Upper lobe of right lung (tissue), 1 donor: ENCODE measurements at regions not wholly inside any gene's neighbourhood (a gene's known extent, or its start where the extent isn't known, plus 50 kb on each side); places are given as distances from the start of the nearest gene placed in this dataset.

Source experiments
- ATAC-seq: fragments of 200-7000 bp; cut with Tn5 transposase; one replicate; pipeline ENCODE4 v1.9.1; 2020; ENCODE audit warnings: mild to moderate bottlenecking, moderate library complexity
- DNase-seq: peaks from one replicate; pipeline ENCODE4 v3.0.0-alpha.2; 2020
- H3K27ac ChIP-seq: fragments of 200-600 bp; one replicate; pipeline ENCODE4 v1.8.0; 2022
- H3K27me3 ChIP-seq: fragments of 200-600 bp; one replicate; pipeline ENCODE4 v1.8.0; 2022; ENCODE audit warnings: mild to moderate bottlenecking
- H3K36me3 ChIP-seq: fragments of 200-600 bp; one replicate; pipeline ENCODE4 v1.8.0; 2022
- H3K4me1 ChIP-seq: fragments of 200-600 bp; one replicate; pipeline ENCODE4 v1.8.0; 2022
- H3K4me3 ChIP-seq: fragments of 200-600 bp; one replicate; pipeline ENCODE4 v1.8.0; 2022; ENCODE audit warnings: mild to moderate bottlenecking
- H3K9me3 ChIP-seq: fragments of 200-600 bp; one replicate; pipeline ENCODE4 v1.8.0; 2022
- CTCF ChIP-seq: fragments of 200-600 bp; IDR thresholded peaks from one replicate; pipeline ENCODE4 v1.8.0; 2022; ENCODE audit warnings: antibody characterized with exemption
- intact Hi-C: fragments of 100-400 bp; cut with DNase I; formaldehyde crosslinking; loops from one replicate; pipeline ENCODE4 v1.11.0; 2022
- donor health status: DM: no; HTN: yes; CAD: no; lungs with severe emphysema.

- H3K36me3 ChIP-seq, result no peaks in the 10 kb centered on the region
- DNase-seq, result no peak
- no peak overlapping the region for H3K4me3 ChIP-seq
Measured at GRCh38 chr10:70954381-70955176, 66.2 kb upstream of the PCBD1 start.

GRCh38 chr10:70956029-70956759 is 67.8 kb upstream of the PCBD1 start:
- intact Hi-C loops, result no loop called here
- H3K4me3 ChIP-seq, result no peak overlapping the region
- no peaks in the 10 kb centered on the region for H3K9me3 ChIP-seq
- no peak overlapping the region for H3K27ac ChIP-seq
- H3K27me3 ChIP-seq, result no peaks in the 10 kb centered on the region
- no peaks in the 10 kb centered on the region for H3K4me1 ChIP-seq
- TF ChIP-seq CTCF, result no peak
- DNase-seq (no peak), ATAC-seq (no peak)
- no peaks in the 10 kb centered on the region for H3K36me3 ChIP-seq

More at GRCh38 chr10:70954381-70955176, 66.2 kb upstream of the PCBD1 start:
- Histone ChIP-seq H3K27me3 (no peaks in the 10 kb centered on the region), H3K9me3 (no peaks in the 10 kb centered on the region), H3K27ac (no peak overlapping the region), H3K4me1 (no peaks in the 10 kb centered on the region)
- TF ChIP-seq CTCF, result no peak
- ATAC-seq, result no peak
- intact Hi-C loops, result no loop called here

GRCh38 chr10:70958396-70958795 is 70.0 kb upstream of the PCBD1 start:
- ATAC-seq, result no peak
- TF ChIP-seq CTCF, result no peak
- H3K36me3 ChIP-seq, result no peaks in the 10 kb centered on the region
- H3K4me1 ChIP-seq, result no peaks in the 10 kb centered on the region
- DNase-seq, result no peak
- no peaks in the 10 kb centered on the region for H3K9me3 ChIP-seq
- intact Hi-C loops, result no loop called here
- no peak overlapping the region for H3K27ac ChIP-seq
- no peaks in the 10 kb centered on the region for H3K27me3 ChIP-seq
- no peak overlapping the region for H3K4me3 ChIP-seq

GRCh38 chr10:70960316-70960715 is 72.0 kb upstream of the PCBD1 start:
- Histone ChIP-seq H3K36me3 (no peaks in the 10 kb centered on the region), H3K9me3 (no peaks in the 10 kb centered on the region), H3K4me3 (no peak overlapping the region), H3K4me1 (no peaks in the 10 kb centered on the region), H3K27ac (no peak overlapping the region), H3K27me3 (no peaks in the 10 kb centered on the region)
- intact Hi-C loops, result no loop called here
- no peak for DNase-seq
- no peak for ATAC-seq
- TF ChIP-seq CTCF, result no peak

GRCh38 chr10:70960783-70961570 is 72.6 kb upstream of the PCBD1 start:
- intact Hi-C loops, result no loop called here
- no peak overlapping the region for H3K4me3 ChIP-seq
- DNase-seq, result no peak
- ATAC-seq, result no peak
- no peaks in the 10 kb centered on the region for H3K9me3 ChIP-seq
- H3K27me3 ChIP-seq, result peaks cover 2% of the 10 kb centered on the region
- no peak for TF ChIP-seq CTCF
- H3K27ac ChIP-seq, result no peak overlapping the region
- no peaks in the 10 kb centered on the region for H3K36me3 ChIP-seq
- no peaks in the 10 kb centered on the region for H3K4me1 ChIP-seq
